OCI-LY3 (cell line): ENCODE measurements at regions not wholly inside any gene's neighbourhood (a gene's known extent, or its start where the extent isn't known, plus 50 kb on each side); places are given as distances from the start of the nearest gene placed in this dataset.

Experiments used
- H2AFZ ChIP-seq: fragments of 200-600, 300-600 bp; shearing (Covaris generic); 2 replicates; pipeline ENCODE4 v1.6.0; 2014; ENCODE audit warnings: antibody characterized with exemption, low read depth, low read length
- H3K27ac ChIP-seq: fragments of 200-600, 300-600 bp; sonication (generic); 2 replicates; pipeline ENCODE4 v1.5.1; 2014; ENCODE audit warnings: mild to moderate bottlenecking, low read length, moderate library complexity, mixed read lengths
- H3K27me3 ChIP-seq: fragments of 200-600, 300-600 bp; sonication (generic); 2 replicates; pipeline ENCODE4 v1.6.1; 2014; ENCODE audit warnings: low read depth, low read length, mixed read lengths
- H3K36me3 ChIP-seq: fragments of 200-600, 300-600 bp; sonication (generic); replicated peaks from 2 replicates; pipeline ENCODE3; 2014; ENCODE audit warnings: low read depth, low read length, mixed read lengths
- H3K4me1 ChIP-seq: fragments of 300-600, 200-600 bp; sonication (generic); 2 replicates; pipeline ENCODE4 v1.6.1; 2014; ENCODE audit warnings: low read length, mixed read lengths
- H3K4me2 ChIP-seq: fragments of 200-600, 300-600 bp; sonication (generic); 2 replicates; pipeline ENCODE4 v1.6.1; 2014; ENCODE audit warnings: low read length, mixed read lengths
- H3K4me3 ChIP-seq: fragments of 300-600, 200-600 bp; sonication (generic); 2 replicates; pipeline ENCODE4 v1.5.1; 2014; ENCODE audit warnings: antibody characterized with exemption, mild to moderate bottlenecking, low read length, moderate library complexity
- H3K79me2 ChIP-seq: fragments of 300-600, 200-600 bp; shearing (Covaris generic); 2 replicates; pipeline ENCODE4 v1.6.1; 2014; ENCODE audit warnings: mild to moderate bottlenecking, low read length, mixed read lengths
- H3K9ac ChIP-seq: fragments of 300-600, 200-600 bp; shearing (Covaris generic); 2 replicates; pipeline ENCODE4 v1.6.0; 2014; ENCODE audit warnings: mild to moderate bottlenecking, low read length, moderate library complexity
- H3K9me3 ChIP-seq: fragments of 200-600, 300-600 bp; shearing (Covaris generic); 2 replicates; pipeline ENCODE4 v1.6.1; 2014; ENCODE audit warnings: low read length, mixed read lengths; ENCODE audit not compliant: insufficient read depth
- H4K20me1 ChIP-seq: fragments of 200-600, 300-600 bp; sonication (generic); 2 replicates; pipeline ENCODE4 v1.6.1; 2016; ENCODE audit warnings: low read length, mixed read lengths; ENCODE audit not compliant: insufficient read depth
- EZH2phosphoT487 ChIP-seq: fragments of 200-600 bp; shearing (Covaris generic); IDR thresholded peaks from 2 replicates; pipeline ENCODE4 v1.6.1; 2018; ENCODE audit warnings: antibody characterized with exemption, mixed run types, low read depth
- TF ChIP-seq, protein P1 (sequence below): fragments of 200-600, 300-600 bp; sonication (generic); IDR thresholded peaks from 2 replicates; pipeline ENCODE4 v1.5.1; 2014; ENCODE audit warnings: antibody characterized with exemption, low read length, low read depth

DNA sequence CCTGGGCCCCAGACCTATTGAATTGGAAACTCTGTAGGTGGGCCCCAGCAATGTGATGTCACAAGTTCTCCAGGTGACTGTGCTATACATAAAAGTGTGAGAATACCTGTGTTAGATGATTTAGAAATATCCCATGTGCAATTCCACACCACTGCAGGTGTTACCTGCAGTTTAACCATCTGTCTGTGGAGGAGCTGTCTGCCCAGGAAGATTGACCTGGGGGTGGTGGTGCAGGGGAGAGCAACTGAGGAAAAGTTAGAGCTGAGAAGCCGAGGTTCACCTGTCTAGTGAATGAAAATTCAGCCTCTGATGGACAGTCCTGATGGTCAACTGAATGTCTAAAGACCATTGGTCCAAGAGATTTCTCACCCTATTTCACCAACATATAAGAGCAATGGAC, 132.2 kb upstream of the SLC24A5 start:
- Histone ChIP-seq H3K4me1 (no peaks in the 10 kb centered on the region), H3K9ac (no peak overlapping the region), H3K4me2 (no peak overlapping the region), H4K20me1 (no peaks in the 10 kb centered on the region), H3K9me3 (no peaks in the 10 kb centered on the region), H3K4me3 (no peak overlapping the region), H3K36me3 (no peaks in the 10 kb centered on the region), H2AFZ (no peak overlapping the region), H3K27ac (no peak overlapping the region), H3K27me3 (peaks cover 30% of the 10 kb centered on the region), H3K79me2 (no peaks in the 10 kb centered on the region)
- no peak for TF ChIP-seq EZH2phosphoT487
- TF ChIP-seq, protein P1, sequence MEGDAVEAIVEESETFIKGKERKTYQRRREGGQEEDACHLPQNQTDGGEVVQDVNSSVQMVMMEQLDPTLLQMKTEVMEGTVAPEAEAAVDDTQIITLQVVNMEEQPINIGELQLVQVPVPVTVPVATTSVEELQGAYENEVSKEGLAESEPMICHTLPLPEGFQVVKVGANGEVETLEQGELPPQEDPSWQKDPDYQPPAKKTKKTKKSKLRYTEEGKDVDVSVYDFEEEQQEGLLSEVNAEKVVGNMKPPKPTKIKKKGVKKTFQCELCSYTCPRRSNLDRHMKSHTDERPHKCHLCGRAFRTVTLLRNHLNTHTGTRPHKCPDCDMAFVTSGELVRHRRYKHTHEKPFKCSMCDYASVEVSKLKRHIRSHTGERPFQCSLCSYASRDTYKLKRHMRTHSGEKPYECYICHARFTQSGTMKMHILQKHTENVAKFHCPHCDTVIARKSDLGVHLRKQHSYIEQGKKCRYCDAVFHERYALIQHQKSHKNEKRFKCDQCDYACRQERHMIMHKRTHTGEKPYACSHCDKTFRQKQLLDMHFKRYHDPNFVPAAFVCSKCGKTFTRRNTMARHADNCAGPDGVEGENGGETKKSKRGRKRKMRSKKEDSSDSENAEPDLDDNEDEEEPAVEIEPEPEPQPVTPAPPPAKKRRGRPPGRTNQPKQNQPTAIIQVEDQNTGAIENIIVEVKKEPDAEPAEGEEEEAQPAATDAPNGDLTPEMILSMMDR, result no peak

DNA sequence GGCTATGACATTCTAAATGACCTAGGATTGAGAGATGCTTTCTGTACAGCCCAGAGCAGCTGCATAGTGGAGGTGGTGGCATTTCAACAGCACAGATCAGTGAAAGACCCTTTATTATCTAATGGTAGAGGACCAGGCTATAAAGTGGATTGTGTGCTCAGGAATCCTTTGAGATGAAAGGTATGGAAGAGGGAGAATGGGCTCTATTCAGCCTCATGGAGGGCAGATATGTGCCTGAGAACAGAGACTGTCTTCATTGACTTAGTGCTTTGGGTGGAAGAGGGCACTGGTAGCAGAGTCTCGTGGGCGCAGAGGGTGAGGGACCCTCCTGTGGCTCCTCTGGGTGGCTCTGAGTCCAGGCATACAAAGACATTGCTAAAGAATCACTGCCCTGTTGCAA, 130.0 kb upstream of the SLC24A5 start:
- H3K27me3 ChIP-seq, result peaks cover 32% of the 10 kb centered on the region

DNA sequence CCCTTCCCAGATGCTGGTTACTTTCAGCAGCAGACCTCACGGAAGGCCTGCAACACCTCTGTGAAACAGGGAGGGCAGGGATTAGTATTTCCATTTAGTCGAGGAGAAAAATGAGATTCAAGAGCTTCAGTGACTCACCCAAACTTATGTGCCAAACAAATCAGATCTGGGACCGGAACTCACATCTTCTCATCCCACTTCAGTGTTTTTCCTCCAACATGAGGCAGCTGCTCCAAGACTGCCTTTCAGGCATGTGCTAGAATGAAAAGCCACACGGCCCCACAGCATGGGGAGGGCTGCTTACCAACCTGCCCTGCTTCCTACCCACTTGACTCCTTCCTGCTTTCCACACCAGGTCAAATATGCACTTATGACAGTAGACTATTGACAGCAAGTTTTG, 129.4 kb upstream of the SLC24A5 start:
- Histone ChIP-seq H3K4me1 (no peaks in the 10 kb centered on the region), H3K4me3 (no peak overlapping the region), H3K36me3 (no peaks in the 10 kb centered on the region), H3K4me2 (no peak overlapping the region), H3K9ac (no peak overlapping the region), H2AFZ (no peak overlapping the region), H3K27me3 (peaks cover 31% of the 10 kb centered on the region), H3K9me3 (no peaks in the 10 kb centered on the region), H3K27ac (no peak overlapping the region), H3K79me2 (no peaks in the 10 kb centered on the region), H4K20me1 (no peaks in the 10 kb centered on the region)
- TF ChIP-seq, protein P1, result no peak
- no peak for TF ChIP-seq EZH2phosphoT487

More for the DNA sequence above, 130.0 kb upstream of the SLC24A5 start:
- H3K4me1 ChIP-seq, result no peaks in the 10 kb centered on the region
- H3K9ac ChIP-seq, result no peak overlapping the region
- H4K20me1 ChIP-seq, result no peaks in the 10 kb centered on the region
- H3K79me2 ChIP-seq, result no peaks in the 10 kb centered on the region
- no peak overlapping the region for H3K4me2 ChIP-seq
- H2AFZ ChIP-seq, result no peak overlapping the region
- TF ChIP-seq, protein P1, result no peak
- no peak for TF ChIP-seq EZH2phosphoT487
- no peaks in the 10 kb centered on the region for H3K9me3 ChIP-seq
- H3K36me3 ChIP-seq, result no peaks in the 10 kb centered on the region
- no peak overlapping the region for H3K4me3 ChIP-seq
- H3K27ac ChIP-seq, result no peak overlapping the region

DNA sequence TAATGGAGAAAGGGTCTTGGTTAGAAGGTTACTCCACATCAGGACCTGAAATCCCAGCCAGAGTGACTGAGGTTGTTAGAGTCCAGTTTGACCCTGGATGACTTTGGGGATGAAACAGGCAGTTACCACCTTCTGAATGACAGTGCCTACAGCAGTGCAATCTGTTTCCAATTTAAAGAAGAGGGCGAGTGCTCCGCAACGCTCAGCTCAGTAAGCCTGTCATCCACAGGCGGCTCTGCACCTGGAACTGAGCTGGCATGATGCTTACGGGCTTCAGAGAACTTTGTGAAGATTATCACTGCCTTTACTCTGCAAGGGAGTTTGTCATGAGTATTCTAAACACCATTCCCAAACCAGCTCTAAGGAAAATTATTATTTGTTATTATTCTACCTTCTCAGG, 127.7 kb upstream of the SLC24A5 start:
- no peak overlapping the region for H3K4me3 ChIP-seq
- H3K27ac ChIP-seq, result no peak overlapping the region
- H3K9ac ChIP-seq, result no peak overlapping the region
- H4K20me1 ChIP-seq, result no peaks in the 10 kb centered on the region
- H3K4me1 ChIP-seq, result no peaks in the 10 kb centered on the region
- H3K36me3 ChIP-seq, result no peaks in the 10 kb centered on the region
- no peak overlapping the region for H3K4me2 ChIP-seq
- H3K9me3 ChIP-seq, result no peaks in the 10 kb centered on the region
- no peak for TF ChIP-seq EZH2phosphoT487
- TF ChIP-seq, protein P1, result no peak
- H3K27me3 ChIP-seq, result peaks cover 19% of the 10 kb centered on the region; the same call in 1 of the 2 replicates
- no peaks in the 10 kb centered on the region for H3K79me2 ChIP-seq
- no peak overlapping the region for H2AFZ ChIP-seq
